Stimulated activated CD8-positive, alpha-beta memory T cell treated with anti-CD3 and anti-CD28 coated beads, Interleukin-4, amount 100 ng/mL, for 24 hours (primary cell): ENCODE measurements at regions not wholly inside any gene's neighbourhood (a gene's known extent, or its start where the extent isn't known, plus 50 kb on each side); places are given as distances from the start of the nearest gene placed in this dataset.

Experiments used
- DNase-seq: peaks from one replicate; pipeline ENCODE4 v3.0.0-alpha.2; 2020; ENCODE audit warnings: low read depth

DNA sequence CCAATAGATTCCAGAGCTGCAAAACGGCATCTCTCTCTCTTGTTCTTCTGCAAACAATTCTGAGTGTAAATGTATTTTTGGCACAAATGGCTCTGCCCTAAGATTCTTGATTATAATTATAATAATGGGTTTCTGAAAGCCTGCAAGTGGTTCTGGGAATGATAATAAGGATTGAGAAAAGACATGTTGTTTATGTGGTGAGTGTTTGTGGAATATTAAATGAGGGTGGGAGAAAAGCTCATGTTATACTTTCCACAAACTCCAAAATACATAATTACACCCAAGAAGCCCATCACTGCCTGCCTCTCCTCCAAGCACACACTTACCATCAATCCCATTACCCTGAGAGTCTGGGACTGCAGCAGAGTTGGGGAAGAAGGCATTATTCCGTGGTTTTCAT is 460.0 kb upstream of the BRINP1 start:
- no peak for DNase-seq

DNA sequence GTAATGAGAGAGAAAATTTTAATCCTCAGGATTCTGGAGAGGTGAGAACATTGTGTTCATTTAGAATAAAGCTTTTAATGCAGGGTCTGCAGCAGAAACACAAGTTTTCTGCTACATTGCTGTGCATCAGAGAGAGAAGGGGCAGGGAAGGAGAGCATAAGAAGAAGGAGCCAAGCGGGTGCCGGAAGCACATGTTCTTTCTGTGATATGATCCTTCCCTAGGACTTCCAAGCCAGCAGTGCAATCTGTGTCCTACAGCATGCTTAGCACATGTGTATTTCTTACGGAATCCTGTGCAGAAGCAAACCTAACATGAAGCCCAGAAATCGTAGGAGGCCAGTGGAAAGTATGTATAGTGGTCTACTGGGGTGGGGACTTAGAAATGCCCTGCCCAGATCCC is 458.3 kb upstream of the BRINP1 start:
- no peak for DNase-seq

DNA sequence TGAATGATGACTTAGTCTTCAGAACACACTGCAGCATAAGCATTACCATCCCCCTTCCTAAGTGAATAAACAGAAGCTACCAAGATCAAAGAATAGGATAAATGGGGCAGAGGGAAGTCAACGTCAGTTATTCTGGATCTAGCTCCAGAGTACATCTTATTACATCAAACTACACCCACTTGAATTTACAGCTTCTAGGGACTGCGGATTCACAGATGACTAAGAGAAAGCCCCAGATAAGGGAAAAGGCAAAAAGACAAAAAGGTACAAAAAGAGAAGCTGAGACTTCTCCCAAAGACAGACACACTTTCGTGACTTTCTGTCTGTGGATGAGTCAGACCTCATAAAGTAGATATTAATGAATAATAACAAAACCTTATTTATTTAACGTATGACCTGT is 457.9 kb upstream of the BRINP1 start:
- no peak for DNase-seq

DNA sequence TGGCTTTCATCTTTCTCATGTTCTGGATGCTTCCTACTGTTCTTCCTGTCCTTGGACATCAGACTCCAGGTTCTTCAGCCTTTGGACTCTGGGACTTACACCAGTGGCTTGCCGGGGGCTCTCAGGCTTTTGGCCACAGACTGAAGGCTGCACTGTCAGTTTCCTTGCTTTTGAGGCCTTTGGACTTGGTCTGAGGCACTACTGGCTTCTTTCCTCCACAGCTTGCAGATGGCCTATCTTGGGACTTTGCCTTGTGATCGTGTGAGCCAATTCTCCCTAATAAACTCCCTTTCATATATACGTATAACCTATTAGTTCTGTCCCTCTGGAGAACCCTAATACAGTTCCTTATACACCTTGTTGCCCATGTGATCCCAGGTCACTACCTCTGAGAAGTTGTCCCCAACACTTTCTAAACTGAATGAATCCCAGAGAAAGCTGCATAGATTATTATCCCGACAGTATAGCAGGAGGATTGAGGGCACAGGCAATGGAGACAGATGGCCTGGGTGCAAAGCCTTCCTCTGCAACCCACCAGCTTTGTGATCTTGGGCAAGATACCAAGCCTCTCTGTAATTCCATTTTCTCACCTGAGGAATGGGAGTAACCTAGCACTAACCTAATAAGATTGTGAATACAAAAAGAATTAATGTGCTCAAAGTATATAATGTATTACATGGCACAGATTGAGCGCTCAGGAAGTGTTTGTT is 449.6 kb upstream of the BRINP1 start:
- DNase-seq = no peak

DNA sequence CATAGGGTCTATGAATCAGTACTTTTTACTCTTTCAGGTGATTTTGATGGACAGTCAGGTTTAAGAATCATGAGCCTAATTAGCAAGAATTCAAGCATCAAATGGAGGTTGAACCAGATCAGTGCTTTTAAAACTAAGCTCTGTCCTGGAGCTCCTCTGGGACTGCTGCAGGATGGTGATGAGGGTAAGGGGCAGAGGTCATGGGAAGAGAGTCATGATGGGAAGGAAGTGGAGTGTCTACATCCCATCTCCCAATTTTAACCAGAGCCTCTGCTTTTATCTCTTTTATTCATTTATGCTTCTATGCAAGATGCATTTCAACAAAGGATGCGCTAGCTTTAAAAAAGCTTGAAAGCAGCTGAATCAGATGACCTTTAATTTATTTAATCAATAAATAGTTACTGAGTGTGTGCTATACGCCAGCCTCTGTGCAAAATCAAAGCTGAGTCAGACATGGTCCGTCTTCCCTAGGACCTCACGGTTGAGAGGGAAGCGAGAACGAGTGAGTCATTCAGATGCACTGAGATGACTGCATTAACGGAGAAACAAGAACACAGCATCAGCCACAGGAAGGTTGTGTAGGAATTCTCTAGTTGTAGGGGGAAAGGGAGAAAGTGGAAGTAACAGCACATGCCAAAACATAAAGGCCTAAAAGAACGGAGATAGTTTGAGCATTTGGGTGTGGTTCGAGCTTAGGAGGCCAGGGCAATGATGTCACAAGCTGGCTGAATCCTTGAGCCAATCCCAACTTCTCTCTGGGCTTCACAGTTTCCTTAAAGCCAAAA is 441.6 kb upstream of the BRINP1 start:
- no peak for DNase-seq

DNA sequence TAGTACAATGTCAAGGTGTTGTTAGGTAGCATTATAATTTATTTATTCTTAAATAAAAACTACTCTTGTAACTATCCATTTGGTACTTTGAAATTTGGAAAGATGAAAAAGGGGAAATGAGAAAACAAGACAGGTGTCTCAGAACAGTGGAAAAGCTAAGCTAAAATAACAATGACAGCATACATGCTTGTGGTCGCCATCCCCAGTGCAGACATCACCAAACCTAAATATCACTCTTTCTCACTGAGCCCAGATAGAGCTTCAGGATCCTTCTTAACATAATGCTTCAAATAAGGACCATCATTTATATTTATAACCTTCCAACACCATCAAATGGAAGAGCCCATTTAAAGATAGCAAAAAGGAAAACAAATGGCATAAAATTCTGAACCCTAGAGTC is 434.4 kb upstream of the BRINP1 start:
- no peak for DNase-seq

DNA sequence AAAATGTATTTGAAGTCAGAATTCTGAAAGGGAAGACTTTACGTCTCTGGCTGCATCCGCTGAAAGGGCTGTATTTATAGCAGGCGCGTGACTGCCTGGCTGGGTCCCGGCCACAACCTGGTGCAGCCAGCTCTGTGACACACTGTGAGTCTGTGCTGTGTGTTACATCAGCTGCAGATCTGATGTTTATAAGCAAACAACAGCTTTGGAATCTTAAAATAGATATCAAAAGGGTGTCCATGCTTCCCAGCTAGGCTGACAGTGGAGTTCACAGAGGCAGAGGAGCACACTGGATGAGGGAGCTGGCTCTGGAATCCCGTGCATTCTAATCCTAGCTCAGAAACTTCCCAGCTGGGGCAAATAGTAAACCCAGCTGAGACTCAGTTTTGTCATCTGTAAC is 433.4 kb upstream of the BRINP1 start:
- no peak for DNase-seq

DNA sequence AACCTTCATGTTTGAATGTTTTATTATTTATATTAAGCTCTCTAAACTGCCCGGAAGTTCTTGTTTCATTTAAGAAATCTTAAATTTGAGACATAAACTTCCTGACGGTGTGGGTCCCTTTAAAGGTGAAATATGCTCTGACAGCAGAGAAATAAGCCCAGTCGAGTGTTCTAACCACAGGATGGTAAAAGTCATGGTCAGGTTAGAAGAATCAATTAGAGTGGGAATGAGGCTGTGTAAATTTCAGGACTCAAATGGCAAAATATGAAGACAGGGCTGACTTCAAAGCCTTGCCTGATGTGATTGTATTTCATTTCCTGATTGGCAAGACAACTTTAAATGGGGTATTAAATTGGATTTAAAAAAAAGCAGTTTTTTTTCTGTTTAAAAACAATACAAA is 432.9 kb upstream of the BRINP1 start:
- no peak for DNase-seq

- DNase-seq = no peak
Measured at GRCh38 chr9:119801311-119801710, 432.1 kb upstream of the BRINP1 start.

DNA sequence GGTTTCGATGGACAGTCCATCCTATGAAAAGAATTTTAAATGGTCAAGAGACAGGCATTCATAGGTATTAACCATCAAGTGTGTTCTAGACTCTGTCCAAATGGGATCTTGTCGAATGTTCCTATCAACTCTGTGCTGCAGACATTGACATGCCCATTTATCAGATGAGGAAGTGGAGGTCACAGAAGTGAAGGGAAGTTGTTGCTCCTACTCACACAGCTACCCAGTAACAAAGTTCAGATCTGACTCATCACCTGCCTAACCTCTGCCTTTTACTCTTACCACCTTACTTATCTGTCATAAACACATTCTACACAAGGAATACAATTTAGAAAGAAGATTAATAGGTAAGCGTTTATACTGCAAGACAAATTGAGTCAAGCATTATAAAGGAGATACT is 426.2 kb upstream of the BRINP1 start:
- no peak for DNase-seq

DNA sequence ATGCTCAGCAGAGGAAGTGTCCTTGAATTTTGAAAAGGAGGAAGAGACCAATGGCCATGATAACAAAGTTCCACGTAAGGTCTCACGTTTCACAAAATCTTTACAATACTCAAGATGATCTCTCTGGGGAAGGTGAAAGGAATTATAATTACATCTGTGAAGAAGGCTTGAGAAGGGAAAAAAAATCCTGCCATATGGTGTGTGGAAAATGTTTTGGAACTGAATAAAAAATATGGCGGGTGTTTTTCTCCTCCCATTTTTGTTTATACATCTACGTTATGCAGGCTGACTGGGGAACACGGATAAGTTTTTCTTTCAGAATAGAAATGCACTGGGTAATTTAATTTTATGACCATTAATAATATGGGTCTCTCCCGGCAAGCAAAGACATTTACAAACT is 425.6 kb upstream of the BRINP1 start:
- no peak for DNase-seq

DNA sequence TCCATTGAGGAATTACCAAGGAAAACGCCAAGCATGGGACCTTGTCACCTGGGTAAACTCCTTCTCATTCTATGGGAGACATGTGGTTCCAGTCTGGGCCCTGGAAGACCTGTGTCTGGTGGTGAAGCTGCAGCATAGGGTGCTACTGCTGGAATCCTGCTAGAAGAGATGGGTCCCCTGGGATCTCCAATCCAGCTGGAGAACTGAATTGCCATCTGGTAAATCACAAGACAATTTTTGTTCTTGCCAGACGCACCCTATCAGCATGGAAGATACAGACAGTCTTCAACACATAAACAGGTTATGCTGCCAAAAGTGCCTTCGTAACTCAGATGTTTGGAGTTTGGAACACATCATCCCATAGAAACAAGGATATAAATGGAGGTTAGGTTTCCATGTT is 424.0 kb upstream of the BRINP1 start:
- DNase-seq = no peak

GRCh38 chr9:119792242-119792641 is 423.0 kb upstream of the BRINP1 start:
- no peak for DNase-seq

DNA sequence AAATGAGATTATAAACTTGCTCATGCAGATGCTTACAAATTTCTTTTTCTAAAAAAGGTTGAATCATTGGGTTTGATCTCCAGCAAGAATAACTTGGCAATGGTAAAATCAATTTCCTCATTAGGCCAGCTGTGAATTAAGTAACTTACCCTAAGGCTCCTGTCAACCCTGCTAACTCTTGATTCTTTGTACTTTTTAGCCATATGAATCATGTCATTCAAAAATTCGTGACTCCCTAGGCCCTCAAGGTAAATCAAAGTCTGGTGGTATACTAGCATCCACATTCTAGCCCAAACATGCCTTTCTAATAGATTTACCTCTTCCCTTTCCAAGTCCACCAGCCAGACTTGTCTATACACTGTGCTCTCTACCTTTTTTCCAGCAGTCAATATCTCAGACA is 420.8 kb upstream of the BRINP1 start:
- no peak for DNase-seq

- DNase-seq = no peak
Measured at GRCh38 chr9:119788921-119789320, 419.7 kb upstream of the BRINP1 start.

DNA sequence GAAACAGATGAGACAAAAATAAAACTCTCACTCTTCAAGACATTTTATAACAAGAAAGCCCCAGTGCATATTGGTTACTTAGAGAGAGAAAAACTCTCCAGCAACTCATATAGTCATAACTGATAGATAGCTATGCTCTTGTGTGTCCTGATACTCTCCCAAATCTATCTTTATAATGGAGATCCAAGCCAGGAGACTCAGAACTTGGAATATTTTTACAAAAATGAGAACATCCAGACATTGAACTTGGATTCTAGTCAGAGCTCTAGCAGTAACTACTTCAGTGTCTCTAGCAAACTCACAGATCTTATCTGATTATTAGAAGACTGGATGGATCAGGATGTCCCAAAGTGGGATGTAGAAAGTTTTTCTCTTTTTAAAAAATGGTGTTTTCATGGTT is 412.7 kb upstream of the BRINP1 start:
- no peak for DNase-seq

DNA sequence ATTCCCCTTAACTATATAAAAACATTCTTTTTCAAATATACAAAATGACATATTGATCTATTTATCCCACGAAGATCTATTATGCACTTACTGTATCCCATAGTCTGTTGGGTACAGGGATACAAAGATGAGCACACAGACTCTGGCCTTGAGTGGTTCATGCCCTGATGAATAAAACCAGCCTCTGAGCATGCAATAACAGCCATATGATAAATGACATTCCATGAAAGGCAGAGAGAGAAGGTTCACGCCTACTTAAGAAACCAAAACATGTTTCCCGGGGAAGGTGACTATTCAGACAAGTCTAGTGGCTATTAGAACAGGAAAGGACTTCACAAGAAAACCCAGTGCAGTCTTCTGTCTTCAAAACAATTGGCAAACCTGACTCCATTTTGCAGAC is 406.2 kb upstream of the BRINP1 start:
- no peak for DNase-seq

DNA sequence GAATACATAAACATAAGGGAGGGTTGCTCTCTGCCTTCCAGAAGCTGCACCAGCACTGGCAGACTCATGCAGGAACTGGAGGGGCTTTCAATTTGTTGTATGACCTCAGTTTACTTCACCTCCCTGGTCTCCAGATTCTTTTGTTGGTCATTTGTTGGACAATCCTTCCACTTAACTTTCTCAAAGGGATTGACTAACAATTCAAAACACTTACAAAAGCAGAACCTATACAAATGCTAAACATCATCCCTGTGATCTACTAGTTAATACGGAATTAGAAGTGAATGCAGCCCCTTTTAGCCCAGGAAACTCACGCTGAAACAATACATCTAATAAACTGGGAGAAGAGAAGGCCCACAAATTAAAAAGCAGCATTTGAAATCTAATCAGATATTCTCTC is 404.6 kb upstream of the BRINP1 start:
- DNase-seq = no peak

DNA sequence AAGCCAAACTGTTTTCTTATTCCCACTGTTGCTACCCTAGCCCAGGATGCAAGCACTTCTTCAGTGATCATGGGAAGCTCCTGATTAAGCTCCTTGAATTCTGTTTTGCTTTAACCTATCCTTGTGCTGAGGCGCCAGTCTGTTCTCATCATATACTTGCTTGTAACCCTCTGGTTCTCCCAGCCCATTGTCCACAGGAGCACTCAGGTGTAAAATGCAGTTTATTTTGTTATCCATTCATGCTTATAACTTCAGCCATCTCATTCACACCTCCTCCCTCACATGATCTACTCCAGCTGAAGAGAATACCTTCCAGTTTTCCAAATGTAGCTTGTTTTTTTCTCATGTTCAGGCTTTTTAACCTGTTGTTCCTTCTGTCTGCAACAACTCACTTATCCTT is 402.1 kb upstream of the BRINP1 start:
- no peak for DNase-seq

- DNase-seq = no peak
Measured at GRCh38 chr9:119768266-119768665, 399.0 kb upstream of the BRINP1 start.

GRCh38 chr9:119765632-119766175 is 396.5 kb upstream of the BRINP1 start:
- DNase-seq = no peak

DNA sequence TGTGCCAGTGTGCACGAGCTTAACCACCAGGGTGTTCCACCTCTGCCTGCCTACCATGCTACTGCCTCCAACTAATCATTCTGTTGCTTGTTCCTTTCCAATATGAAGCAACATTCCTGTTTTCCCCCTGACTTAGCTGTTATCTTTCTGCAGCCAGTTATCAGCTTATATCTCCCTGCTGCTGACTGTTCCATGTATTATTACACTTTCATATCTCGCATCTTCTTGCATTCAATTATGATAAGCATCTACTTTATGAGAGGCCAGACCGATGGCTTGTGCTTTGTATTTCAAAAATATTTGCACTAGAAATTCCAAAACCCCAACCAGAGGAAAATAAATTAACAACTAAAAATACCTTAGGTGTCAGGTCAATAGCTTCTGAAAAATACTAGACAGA is 394.0 kb upstream of the BRINP1 start:
- no peak for DNase-seq

GRCh38 chr9:119761812-119762211 is 392.6 kb upstream of the BRINP1 start:
- DNase-seq = no peak

- DNase-seq = no peak
Measured at GRCh38 chr9:119758990-119759389, 389.8 kb upstream of the BRINP1 start.
